Bone marrow (tissue), 2 donors: ENCODE measurements at regions not wholly inside any gene's neighbourhood (a gene's known extent, or its start where the extent isn't known, plus 50 kb on each side); places are given as distances from the start of the nearest gene placed in this dataset.

Experiments
- DNase-seq, 2 donors: peaks; one replicate each; lab custom pipeline; 2025; lab: John Stamatoyannopoulos, UW

GRCh38 chr3:59446775-59447465 is 397.1 kb upstream of the CFAP20DC start:
- no peak for DNase-seq

GRCh38 chr3:59444676-59445075 is 394.9 kb upstream of the CFAP20DC start:
- no peak for DNase-seq

- DNase-seq = no peak
Observed at GRCh38 chr3:59444294-59444671, 394.5 kb upstream of the CFAP20DC start.

GRCh38 chr3:59443618-59444293 is 393.9 kb upstream of the CFAP20DC start:
- no peak for DNase-seq

DNA sequence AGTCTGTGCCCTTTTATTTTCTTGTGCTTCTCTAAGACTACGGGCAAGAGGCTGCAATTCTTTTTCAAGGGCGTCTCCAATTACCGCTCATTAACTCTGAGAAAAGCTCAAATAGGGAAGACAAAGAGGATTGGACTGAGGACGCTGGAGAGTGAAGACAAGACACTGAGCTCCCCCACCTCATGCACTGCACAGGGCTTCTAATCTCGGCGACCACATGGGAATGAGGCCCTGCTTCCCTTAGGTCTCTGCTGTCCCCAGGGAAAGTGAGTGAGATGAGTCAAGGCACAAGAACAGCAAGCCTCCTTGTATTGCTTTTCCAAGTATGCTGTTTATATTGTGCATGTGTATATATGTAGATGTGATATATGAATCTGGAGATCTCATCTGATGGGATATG is 392.2 kb upstream of the CFAP20DC start:
- no peak for DNase-seq

DNA sequence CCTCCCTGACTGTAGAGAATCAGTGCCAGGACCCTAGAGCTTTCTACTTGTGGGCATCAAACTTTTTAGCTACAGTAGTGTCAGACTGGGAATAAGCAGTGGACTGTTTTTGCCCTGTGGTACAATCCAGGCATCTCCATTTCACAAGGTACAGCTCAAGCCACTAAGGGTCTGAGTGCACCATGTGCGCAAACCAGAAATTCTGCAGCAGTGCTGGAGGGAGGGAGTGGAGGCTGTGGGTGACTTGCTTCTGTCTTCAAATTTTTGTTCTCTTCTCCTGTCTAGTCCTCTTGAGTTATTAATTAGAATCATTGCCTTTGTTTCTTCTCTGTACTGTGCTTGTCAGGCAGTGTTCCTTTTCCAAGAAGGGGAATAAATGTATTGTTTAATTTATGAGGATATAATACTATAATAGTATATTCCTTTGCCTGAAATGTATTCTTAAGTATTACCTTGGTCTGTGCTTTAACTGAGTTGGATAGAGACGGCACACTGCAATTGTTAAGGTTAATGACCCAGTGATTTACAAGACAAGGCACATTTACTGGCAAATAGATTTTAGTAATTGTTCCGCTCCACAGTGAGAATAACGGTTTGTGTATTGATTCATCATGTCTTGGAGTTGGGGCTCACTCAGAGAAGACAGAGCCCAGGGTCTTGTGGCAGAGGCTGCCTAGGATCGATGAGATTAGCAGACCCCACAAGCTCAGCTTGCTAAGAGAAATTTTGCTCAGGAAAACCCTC is 390.6 kb upstream of the CFAP20DC start:
- DNase-seq = no peak

GRCh38 chr3:59438492-59438891 is 388.7 kb upstream of the CFAP20DC start:
- DNase-seq = no peak

DNA sequence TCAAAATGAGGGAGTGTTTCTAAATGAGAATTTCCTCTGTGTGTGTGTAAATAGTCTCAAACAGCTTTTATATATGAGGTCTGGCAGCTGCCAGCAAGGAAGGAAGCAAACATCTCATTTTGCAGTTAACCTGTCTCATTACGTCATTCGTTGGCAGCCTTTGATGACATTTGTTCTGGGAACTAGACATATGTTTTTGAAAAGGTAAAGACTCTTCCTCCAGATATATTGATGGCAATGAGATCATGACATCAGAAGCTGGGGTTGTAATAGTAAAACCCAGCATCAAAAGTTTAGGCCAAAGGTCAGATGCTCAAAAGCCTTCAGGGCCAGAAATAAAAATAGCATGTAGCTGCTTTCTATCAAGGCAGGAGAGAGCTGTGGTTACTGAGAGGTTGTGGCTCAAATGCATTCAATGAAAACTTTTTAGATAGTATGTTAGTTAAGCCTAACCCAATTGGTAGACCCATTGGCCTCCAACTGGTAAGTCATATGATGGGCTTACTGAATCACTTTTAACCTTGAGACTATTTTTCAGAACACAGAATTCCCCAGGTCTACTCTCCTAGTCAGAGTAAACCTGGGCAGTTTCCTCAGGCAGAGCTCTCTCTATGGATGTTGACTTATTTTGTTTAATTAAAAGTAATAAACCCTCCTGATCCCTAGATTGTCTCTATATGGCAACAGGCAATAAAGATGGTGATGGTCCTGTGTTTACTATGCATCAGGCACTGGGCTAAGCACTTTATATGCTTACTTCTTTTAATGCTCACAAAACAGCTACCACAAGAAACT is 386.5 kb upstream of the CFAP20DC start:
- DNase-seq = no peak

DNA sequence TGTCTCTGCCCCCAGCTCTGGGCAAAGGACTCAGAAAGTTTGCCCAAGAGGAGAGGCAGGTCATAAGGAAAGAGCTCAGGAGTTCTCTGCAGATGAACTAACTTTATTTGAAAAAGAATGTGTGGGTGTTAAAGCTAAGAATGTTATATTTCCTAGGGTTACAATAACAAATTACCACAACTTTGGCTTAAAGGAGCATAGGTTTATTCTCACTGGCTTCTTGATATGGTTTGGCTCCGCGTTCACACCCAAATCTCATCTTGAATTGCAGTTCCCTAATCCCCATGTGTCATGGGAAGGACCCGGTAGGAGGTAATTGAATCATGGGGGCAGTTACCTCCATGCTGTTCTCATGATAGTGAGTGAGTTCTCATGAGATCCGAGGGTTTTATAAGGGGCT is 383.7 kb upstream of the CFAP20DC start:
- DNase-seq = no peak

DNA sequence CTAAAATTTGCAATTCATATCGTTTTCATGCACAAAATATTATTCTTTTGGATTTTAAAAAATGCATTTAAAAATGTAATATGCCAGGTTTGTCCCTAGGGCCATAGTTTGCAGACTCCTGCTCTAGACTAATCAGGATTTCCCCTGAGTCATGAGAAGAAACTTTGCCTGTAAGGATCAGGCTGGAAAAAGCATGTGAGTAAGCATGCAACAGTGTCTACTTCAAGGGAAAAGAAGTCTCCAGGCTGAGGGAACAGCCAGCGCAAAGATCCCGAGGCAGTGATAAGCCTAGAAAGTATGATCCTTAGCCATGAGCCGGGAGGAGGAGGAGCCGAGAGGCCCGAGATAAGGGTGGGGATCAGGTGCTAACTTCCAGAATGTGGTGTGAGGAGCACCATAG is 382.8 kb upstream of the CFAP20DC start:
- DNase-seq = no peak

GRCh38 chr3:59430341-59430740 is 380.5 kb upstream of the CFAP20DC start:
- DNase-seq = no peak

- DNase-seq = no peak
Observed at GRCh38 chr3:59429198-59429597, 379.4 kb upstream of the CFAP20DC start.

GRCh38 chr3:59426821-59427565 is 377.2 kb upstream of the CFAP20DC start:
- peak in 1 of 2 donors; percentile 9 for DNase-seq

GRCh38 chr3:59425942-59426341 is 376.1 kb upstream of the CFAP20DC start:
- no peak for DNase-seq

GRCh38 chr3:59425371-59425770 is 375.5 kb upstream of the CFAP20DC start:
- DNase-seq = no peak

DNA sequence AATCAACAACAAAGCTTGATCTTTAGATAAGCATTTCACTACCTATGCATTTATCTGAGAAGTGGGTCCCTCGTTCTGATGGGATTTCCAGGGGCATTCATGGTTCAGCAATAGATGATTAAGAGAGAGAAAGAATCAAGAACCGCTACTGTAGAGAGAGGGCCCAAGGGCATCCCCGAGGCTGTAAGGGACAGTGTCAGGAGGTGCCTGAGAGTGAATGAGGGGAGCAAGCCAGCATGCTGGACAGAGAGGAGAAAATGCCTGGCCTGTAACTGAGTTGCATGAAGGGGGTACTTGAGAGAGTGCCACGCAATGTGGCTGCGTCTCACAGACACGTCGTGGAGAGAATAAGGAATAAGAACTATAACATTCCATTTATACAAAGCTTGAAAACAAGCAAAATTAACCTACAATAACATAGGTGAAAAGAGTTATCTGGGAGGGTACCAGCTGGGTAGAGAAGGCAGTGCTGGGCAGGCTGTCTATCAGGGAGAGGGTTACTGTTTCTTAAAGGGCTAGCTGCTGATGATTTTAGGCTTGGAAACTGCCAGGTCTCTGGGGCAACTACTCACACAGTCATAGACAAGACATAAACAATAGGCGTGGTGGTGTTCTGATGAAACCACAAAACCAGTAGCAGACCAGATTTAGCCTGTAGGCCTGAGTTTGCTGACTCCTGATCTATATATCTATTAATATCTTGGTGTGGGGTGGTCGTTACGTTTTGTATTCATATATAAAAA is 374.6 kb upstream of the CFAP20DC start:
- no peak for DNase-seq

- no peak for DNase-seq
Observed at GRCh38 chr3:59423707-59424106, 373.9 kb upstream of the CFAP20DC start.

DNA sequence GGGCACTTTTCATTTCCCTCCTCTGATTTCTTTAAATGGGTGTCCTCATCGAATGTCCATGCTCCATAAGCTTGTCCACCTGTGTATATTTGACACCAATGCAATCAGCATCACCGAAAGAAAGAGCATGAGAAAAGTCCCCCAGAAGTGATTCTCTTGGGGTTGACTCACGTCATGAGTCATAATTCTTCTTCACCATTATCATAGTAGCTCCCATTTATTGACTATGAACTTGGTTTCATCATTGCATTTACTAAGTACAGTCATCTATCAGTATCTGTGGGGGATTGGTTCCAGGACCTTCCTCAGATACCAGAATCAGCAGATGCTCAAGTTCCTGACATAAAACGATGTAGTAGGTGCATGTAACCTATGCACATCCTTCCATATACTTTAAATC is 372.5 kb upstream of the CFAP20DC start:
- DNase-seq = no peak

DNA sequence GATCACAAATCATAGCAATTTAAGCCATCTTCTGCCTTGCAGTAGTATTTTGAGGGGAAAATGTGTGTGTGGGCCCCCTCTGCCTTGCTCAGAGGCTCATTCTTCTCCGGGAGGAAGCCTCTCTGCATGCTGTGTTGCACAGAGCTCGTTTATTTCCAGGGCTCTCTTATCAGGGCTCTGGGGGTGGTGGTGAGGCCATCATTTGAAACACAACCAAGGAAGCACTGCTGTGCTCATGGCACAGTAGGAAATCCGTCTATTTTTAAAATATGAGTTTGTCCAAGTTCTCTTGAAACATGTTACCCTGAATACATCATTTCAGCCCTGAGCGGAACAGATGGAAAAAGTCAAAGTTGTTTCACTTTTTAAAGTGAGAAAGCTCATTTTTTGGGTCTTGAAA is 369.0 kb upstream of the CFAP20DC start:
- DNase-seq = no peak

DNA sequence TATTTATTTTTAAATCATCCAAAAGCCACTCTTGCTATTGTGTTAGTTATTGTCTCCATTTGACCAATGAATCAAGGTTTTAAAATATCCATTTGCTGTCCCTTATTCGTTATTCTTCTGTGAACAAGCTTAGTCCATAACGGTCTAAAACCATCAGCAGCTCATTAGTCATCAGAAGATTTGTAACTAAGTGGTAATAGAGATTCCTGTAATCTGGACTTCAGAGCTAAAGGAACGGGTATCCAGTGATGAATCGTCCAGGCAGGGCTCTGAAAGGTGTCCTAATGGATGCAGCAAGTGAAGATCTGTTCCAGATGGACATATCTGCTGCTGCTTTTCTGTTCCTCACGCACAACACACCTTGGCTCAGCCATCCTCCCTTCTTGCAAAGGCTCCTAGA is 362.7 kb upstream of the CFAP20DC start:
- DNase-seq = no peak

DNA sequence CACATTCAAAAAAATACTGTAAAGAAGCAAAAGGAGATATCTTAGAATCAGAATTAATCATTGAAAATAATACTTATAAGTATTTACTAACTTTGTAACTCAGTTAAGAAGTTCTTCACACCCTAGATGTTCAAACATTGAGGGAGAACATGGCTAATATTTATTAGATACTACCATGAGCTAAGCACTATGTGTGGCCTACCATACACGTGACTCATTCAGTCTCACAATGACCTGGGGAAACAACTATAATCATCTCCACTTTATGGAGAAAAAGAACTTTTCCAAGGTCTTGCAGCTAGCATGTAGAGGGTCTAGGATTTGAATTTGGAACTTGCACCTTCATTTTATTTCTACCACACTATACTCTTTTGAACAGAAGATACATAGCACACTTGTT is 361.9 kb upstream of the CFAP20DC start:
- DNase-seq = no peak
